ENCODE measurements at regions not wholly inside any gene's neighbourhood (a gene's known extent, or its start where the extent isn't known, plus 50 kb on each side); places are given as distances from the start of the nearest gene placed in this dataset.

GRCh38 chr6:170111141-170111664 lies 179.7 kb downstream of the DLL1 start:
- DNase-seq: no peak

DNA sequence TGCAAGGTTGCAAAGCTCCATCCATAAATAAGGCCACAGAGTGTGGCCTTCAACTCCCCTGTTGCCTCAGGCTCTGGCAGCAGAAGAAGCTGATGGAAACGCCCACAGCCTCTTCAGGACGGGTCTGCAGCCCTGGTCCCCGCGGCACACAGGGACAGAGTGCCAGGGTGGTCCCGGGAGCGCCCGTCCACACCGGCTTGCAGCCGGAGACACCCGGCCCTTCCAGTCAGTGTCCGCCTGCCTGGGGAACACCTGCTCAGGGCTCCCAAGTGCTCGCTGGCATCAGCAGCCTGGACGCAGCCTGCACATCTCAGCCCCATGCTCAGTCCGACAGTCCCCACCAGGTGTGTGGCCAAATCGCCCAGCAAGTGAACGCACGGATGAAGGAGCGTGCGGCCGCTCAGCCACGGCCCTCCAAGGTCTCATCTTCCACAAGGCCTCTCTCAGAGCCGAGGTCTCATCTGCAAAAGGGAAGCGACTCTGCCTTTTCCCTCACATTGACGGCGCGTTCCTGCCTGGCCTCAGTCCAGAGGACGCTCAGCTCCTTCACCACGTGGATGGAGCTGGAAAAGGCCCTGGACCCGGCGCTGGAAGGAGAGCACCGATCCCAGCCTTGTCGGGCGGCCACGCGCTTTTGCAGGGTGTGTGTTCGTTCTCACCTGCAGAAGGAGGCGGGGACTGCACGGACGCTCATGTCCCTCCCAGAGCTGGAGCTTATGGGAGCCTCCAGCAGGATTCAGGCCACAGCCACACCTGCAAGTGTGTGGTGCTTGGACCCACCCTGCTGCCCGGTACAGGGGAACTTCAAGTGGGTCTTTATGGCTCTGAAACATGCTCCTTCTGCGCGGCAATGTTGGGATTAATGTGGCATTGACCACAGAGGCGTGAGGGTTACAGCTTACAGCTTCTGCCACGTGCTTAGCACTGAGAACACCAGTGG lies 180.4 kb downstream of the DLL1 start:
- DNase-seq: no peak

DNA sequence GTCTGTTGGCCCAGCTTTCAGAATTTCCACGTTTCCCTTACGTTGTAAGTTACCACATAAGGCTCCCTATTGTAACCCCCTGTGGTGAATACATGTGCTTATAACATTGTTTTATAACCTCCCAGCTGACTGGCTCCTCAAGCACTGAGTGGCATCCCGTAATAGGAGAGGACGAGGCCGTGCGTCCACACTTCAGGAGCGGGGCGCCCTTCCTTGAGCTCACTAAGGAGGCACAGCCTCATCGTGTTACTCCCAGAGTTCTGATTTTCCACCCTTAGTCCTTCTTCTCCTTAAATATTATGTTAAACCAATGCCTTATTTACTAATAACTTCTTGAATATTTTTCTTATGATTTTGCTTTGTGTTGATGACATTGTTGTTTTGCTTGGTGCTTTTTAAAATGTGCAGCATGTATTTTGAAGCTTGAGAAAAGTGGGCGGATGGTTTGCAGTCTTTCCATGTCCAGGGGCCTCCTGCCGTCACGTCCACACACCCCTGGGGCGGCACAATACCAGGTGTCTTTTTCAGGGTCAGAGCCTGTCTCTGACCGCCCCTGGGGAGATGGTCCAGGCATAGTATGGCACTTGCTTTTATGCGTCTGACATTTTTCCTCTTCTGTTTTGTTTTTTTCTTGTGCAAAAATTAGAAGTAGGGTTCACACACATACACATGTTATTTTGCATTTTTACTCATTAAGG lies 181.8 kb downstream of the DLL1 start:
- no peak for DNase-seq

DNA sequence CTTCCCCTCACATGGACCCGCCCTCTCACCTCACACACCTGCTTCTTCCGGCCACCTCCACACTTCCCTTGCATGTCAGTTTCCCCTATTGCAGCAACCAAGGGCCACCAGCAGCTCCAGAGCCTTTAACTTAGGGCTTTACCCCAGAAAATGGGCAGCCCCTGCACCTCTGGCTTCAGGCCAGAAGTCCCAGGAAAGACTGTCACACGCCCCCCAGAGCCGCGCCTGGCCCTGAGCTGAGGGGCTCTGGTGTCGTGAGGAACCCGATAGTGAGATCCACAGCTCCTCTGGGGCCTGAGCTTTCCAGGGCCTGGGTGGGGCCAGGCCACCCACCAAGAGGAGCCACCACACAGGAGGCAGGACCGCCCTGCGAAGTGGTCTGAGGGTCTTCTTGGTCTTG lies 182.4 kb downstream of the DLL1 start:
- DNase-seq: no peak

DNA sequence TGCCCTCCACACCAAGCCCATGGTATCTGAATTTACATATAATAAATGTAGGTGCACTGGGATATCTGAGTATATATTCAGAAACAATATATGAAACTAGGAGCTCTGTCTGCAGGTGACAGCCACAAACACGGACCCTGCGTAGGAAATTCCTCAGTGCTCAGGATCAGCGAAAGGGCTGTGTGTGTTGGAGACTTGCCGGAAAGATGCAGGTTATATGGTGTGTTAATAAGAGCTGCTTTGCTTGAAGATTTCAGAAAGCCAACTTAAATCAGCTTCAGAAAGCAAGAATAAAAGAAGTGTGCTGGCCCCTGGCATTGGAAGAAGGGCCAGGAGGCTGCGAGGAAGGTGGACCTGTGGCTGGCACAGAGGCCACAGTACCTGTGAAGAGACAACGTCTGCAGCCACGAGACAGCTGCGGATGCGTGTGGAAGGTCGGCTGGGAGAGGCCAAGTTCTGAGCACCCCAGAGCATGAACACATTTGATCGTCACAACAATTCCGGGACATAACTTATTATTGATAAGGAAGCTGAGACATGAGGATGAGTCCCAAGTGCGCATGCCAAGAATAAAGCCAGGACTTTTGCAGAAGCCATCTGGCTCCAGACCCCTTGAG lies 183.2 kb downstream of the DLL1 start:
- DNase-seq: no peak

DNA sequence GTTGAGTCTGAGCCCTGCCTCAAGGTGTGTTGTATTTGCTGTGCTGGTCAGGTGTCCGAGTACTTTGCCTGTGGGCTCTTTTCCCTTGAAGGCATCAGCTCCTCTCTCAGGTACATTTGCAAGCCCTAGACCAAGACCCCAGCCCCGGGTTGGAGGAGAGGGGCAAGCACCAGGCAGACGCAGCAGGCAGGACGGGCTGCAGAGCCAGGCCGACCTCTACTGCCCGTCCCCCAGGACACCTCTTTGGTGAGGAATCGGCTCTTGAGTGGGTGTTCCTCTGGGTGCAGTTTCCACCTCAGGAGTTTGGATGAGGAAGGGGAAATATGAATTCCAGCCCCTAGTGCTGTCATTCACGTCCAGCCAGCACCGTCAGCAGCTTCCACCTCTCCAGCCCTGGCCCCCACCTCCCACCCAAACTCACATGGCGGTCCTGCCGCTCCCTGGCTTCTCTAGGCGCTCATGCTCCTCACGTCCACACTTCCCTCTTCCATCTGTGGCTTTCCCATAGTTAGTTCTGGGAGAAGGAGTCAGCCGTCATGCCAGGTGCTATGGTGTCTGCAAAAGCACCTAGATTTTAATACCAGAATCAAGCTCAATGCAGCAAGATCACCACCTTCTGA lies 183.9 kb downstream of the DLL1 start:
- no peak for DNase-seq

GRCh38 chr6:170102582-170103481 lies 188.0 kb downstream of the DLL1 start:
- no peak for DNase-seq

DNA sequence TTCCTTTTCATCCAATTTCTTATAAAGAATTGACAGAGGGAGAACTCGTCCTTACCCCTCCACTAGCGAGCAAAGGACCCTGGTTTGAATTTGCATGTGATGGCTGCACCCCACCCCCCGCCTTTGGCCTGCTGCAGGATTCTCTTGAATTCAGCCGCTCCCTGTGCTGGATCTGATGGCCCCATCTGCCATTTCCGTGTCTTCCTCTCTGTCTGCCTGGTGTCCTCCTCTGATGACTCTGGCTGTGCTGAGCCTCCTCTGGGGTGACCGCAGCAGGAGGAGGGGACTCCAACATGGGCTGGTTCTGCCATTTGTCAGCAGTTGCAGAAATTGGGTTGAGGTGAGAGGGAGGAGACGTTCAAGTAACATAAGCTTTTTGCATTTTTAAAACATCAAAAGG lies 188.8 kb downstream of the DLL1 start:
- no peak for DNase-seq

DNA sequence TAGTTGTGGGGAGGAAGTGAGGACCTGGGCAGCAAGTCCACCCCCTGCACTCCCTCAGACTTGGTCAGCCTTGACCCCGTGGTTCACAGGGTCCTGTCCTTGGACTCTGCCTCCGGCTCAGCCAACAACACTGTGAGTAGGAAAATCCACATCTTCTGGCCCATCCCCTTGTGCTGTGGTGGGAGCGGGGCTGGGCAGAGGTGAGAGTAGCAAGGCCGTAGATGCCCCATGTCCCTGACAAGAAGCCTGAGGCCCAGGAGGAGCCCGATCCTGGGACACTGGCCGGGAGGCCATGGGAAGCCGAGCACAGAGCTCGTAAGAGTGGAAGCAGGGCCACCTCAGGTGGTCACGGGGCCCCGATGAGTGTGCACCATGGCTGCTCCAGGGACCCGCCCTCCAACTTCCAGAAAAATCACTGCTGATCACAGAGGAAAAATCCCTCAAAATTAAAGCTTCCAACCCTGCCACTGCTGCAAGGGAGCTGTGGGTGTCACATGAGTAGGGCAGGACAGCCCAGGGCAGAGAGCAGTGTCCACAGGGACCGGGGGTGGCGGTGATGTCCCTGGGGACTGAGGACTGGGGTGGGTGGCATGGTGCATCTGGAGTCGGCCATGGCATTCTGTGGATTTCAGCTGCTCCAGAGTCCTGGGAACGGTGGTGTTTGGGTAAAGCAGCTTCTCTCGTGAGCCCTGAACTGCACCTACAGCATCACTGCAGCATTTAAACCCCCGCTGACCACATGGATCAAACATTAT lies 189.4 kb downstream of the DLL1 start:
- no peak for DNase-seq

DNA sequence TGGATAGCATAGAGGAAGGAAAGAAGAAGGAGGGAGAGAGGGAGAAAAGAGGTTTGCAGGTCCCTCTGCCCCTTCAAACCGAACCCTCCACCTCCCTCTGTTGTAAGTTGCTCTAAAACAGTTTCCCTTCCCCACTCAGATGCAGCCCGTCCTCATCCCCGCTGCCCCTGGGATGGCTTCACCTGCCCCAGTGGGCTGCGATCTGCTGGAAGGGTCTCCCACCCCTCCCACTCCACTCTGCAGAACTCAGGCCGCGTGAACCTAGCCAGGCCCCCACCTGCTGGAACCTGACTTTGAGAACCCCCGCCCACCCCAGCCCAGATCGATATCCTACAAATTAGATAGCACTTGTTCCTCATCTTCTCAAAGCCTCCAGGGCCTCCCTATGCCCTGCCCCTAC lies 190.8 kb downstream of the DLL1 start:
- DNase-seq: no peak

GRCh38 chr6:170099387-170099786 lies 191.5 kb downstream of the DLL1 start:
- no peak for DNase-seq

DNA sequence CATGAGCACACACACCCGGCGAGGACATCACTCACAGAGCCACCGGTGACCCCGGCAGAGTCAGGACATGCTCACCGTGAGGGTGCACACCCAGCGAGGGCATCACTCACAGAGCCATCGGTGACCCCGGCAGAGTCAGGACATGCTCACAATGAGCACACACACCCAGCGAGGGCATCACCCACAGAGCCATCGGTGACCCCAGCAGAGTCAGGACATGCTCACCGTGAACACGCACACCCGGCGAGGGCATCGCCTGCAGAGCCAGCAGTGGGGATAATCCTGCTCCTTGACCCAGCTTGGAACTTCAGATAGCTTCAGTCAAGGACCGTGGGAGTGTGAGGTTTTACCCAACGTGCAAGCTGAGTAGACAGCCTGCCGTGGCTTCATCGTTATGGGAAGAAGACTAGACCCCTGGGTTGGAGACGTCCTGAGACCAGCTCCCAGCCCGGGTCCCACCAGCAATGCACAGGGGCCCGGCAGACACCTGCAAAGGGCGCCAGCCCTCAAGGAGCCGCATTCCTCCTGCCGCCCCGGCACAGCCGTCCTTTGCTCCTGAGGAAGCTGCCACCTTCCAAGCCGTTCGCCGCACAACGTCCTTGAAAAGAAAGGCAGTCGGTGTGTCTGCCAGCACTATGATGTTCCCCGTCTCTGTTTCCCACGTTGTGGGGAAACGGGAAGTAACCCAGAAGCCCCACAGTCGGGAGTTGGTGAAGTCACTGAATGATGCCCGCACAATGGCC lies 192.3 kb downstream of the DLL1 start:
- DNase-seq: no peak

GRCh38 chr6:170097505-170098427 lies 193.1 kb downstream of the DLL1 start:
- DNase-seq: no peak

- DNase-seq: no peak
Observed at GRCh38 chr6:170096803-170097504, 193.9 kb downstream of the DLL1 start.

DNA sequence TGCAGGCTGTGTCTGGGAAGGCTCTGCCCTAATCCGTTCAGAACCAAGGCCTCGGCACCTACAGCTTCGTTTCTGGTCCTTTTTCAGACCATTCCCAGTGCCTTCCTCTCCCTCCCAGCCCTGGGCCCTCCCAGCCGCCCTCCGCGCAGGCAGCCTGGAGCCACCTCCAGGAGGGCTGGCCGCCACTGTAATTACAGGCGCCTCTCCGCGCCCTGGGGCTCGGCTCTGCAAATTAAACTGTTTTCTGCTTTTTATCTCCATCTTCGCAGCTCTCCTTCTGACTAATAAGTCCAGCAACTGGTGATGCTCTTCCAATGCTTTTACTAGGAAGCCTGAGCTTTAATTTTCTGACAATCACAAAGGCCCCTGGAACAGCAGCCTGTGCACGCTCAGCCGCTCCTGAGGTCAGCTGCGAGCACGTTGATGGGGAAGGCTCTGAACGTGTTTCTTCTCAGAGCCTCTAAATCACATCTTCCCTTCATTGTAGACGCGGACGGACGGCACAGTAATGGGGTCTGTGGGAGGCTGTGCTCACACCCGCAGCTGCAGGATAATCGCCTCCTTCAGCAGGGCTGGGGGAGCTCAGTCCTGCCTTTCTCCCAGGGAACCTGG lies 194.6 kb downstream of the DLL1 start:
- DNase-seq: no peak

DNA sequence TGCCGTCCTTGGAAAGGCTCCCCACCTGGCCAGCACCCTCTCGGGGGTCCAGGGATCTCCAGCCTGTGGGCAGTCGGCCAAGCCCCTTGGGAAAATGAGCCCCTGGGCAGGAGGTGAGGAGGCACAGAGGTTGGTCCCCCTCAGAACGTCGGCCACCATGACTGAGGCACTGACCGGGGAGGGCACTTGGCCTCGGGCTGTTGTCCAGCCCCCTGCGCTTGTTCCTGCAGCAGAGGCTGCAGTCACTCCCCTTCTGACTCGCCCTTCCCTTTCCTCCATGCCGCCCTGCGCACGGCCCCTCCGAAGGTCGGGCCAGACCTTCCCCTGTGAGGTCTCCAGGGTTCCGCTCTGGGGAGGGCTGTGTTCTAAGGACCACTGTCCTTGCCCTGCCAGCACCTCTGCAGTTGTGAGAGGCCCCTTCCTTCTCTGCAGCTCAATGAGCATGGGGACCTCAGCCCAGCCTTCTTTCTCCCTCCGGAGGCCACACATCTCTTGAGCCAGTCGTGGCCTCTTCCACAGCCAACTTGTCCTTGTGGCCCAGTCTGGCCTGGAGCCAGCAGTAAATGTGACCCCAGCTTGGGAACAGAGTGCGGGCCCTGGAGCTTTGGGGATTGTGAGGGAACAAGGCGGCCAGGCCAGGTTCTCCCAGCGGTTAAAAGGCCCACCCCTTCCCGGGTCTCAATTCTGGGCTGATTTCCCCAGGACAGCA lies 195.5 kb downstream of the DLL1 start:
- no peak for DNase-seq

DNA sequence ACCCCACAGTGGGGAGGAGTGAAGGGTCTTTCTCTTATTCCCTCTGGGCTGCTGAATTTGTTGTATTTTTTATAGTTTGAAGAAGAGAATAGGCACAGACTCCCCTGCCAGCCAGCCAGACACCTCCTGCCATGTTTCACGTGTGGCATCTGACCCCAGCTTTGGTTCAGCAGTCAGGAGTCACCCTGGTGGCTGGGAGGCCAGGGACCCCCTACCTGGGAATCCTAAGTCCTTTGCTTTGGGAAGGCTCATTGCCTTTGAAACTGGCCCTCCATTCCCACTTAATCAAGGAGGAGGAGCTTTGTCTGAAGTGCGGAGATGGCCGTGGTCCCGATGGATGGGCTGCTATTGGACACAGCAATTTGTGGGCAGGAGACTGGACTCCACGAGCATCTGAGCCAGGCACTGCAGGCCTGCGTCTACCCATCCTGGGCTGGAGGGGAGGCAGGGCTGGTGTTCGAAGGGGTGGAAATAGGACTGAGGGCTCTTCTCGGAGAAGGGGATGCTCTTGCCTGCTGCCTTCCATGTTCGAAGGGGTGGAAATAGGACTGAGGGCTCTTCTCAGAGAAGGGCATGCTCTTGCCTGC lies 196.1 kb downstream of the DLL1 start:
- DNase-seq: no peak

Measured in suppressor macrophage (primary cell).